COLO829 (cell line): ENCODE measurements at regions not wholly inside any gene's neighbourhood (a gene's known extent, or its start where the extent isn't known, plus 50 kb on each side); places are given as distances from the start of the nearest gene placed in this dataset.
"Not testable (repeated sequence)": the region's sequence is repeated elsewhere in the genome, so short reads cannot be mapped to it uniquely, and the experiment has no call there.

ENCODE experiments used
- DNase-seq: peaks from one replicate; pipeline ENCODE4 v3.0.0; 2012; ENCODE audit warnings: low spot score

DNA sequence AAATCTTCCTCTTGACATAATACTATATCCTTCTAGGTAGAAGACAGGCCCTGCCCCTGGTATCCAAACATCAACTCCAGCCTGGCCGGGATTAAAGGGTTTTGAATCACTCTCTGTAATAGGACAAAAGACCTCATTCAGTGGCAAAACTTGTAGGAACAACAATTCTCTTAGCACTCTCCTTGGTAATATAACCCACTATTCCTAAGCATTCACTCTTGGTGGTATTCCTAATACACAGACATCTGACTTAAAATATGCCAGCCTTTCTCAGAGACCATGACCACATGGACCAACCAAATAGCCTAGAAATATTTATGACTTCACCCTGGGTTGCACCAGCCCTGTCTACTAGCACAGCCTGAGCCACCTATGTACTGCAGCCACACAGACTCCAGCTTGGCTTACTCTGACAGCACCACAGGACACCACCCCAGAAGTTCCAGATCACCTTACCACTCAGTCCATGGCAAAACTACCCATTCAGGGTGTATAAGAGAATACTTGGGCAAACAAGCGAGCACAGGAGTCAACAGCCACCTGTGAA, 244.9 kb upstream of the NEBL start:
- peak; percentile 35 for DNase-seq

- DNase-seq: no peak
These were observed 241.7 kb upstream of the NEBL start for GRCh38 chr10:21138769-21139340.

DNA sequence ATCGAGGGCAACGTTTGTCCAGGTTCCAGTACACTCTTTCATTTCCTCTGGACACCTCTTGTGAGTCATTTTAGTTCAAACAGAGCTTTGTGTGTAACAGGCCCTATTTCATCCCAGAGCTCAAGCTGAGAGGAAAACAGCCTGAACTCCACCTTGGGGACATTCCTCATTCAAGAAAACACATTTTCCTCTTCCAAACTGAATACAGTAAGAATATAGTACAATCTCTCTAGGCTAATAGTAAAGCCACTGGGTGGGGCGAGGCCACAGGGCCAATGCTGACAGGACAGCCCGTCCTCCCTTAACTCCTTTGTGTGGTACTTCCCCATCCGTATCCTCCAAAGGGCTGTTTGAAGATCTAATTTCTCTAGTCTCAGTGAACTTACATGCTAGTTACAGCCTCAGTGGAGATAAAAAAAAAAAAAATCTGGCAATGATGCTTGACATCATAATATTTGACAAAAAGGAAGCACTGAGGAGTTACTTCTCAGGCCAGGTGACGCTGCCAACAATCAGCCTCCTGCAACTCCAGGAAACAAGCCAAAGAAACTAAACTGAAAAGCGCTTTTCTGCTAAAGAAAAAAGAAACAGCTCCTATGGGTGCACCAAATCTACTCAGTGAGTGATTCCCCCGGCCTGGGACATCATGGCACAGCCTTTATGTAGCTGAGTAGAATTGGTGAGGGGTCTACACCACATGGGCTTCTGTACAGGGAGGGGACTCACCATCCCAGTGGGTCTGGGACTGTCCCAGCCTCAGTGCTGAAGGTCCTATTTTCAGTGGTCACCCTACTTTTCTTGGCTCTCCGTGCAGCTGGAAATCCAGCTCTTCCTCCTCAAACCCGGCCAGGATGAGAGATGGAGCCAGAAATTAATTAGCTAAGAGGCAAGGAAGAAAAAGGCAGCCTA, 238.2 kb upstream of the NEBL start:
- no peak for DNase-seq

GRCh38 chr10:21134645-21135022, 237.5 kb upstream of the NEBL start:
- DNase-seq: no peak

GRCh38 chr10:21130683-21131442, 233.8 kb upstream of the NEBL start:
- no peak for DNase-seq

DNA sequence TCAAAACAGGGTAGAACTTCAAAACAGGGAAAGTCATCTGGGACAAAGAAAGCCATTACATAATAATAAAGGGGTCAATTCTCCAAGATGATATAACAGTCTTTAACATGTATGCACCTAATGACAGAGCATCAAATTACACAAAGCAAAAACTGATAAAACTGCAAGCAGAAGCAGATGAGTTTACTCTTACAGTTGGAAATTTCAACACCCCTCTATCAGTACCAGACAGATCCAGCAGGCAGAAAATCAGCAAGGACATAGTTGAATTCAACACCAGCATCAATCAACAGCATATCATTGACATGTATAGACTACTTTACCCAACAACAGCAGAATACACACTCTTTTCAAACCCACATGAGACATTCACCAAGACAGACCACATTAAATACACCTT, 233.0 kb upstream of the NEBL start:
- no peak for DNase-seq

DNA sequence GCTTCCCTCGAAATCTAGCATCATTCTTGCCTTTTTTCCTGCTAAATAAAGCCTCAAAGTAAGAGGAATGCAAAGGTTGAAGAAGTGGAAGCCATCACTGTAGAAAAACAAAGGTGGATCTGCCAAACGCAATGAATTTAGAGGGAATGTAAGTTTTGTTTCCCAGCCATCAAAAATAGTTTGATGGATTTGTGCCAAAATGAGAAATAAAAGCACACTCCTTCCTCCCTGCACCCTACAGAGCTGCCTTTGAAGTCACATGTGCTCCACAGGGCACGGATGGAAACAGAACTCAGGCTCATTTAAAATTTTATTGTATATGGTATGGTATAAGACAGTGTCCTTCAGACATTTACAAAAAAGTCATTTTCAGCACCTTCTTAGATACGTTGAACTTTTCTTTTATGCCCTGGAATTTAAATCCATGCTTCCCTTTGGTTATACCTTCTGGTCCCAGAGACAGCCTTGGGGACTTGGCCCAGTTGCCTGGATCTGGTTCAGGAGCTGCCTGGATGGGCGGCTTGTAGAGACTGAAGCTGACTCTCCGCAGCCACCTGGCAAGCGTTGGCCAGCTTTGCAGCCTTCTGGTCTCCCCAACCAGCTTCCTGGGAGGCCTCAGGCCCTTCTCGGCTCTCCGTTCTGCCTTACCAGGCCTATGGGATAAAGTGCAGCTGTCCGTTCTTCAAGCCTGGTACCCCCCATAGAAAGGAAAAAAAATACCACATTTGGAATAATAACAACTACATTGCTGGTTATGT, 228.5 kb upstream of the NEBL start:
- no peak for DNase-seq

- DNase-seq: no peak
These were observed 225.8 kb upstream of the NEBL start for GRCh38 chr10:21122907-21123306.

DNA sequence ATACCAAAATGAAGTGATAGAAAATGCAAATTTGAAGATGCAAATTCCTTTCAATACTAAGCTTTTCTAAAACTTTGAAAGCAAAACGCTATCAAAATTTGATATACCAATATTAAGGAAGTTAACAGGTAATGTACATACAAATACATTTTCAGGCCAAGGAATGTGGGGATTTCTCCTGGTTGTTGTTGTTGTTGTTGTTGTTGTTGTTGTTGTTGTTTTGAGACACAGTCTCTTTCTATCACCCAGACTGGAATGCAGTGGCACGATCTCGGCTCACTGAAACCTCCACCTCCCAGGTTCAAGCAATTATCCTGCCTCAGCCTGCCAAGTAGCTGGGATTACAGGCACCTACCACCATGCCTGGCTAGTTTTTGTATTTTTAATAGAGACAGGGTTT, 224.7 kb upstream of the NEBL start:
- not testable (repeated sequence) for DNase-seq

GRCh38 chr10:21114683-21115082, 217.6 kb upstream of the NEBL start:
- DNase-seq: no peak

GRCh38 chr10:21110358-21110757, 213.2 kb upstream of the NEBL start:
- DNase-seq: no peak

DNA sequence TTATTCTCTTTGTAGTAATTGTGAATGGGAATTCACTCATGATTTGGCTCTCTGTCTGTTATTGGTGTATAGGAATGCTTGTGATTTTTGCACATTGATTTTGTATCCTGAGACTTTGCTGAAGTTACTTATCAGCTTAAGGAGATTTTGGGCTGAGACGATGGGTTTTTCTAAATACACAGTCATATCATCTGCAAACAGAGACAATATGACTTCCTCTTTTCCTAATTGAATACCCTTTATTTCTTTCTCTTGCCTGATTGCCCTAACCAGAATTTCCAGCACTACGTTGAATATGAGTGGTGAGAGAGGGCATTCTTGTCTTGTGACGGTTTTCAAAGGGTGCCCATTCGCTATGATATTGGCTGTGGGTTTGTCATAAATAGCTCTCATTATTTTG, 209.8 kb upstream of the NEBL start:
- DNase-seq: not testable (repeated sequence)

- DNase-seq: not testable (repeated sequence)
These were observed 208.2 kb upstream of the NEBL start for GRCh38 chr10:21105331-21105730.

- DNase-seq: no peak
These were observed 203.9 kb upstream of the NEBL start for GRCh38 chr10:21100871-21101514.

DNA sequence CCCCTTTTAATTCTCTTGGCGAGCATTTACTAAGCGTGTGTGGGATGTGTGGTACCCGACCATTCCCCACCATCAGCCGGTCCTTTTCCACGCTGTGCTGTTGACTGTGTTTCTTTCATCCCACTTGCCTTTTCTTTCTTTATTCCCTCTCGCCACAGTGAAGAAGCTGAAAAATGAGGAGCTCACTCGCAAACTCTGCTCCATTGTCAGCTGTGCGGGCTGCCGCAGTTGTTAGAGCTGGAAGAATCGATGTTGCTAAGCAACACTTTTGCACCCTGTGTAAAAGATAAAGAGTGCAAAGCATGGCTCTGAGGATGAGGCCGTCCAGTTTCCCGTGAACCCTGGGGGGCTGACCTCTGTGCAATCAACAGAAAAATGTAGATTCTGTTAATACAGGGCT, 203.1 kb upstream of the NEBL start:
- no peak for DNase-seq

- no peak for DNase-seq
These were observed 202.4 kb upstream of the NEBL start for GRCh38 chr10:21099291-21100062.

GRCh38 chr10:21097926-21098355, 200.8 kb upstream of the NEBL start:
- no peak for DNase-seq

GRCh38 chr10:21095494-21096055, 198.5 kb upstream of the NEBL start:
- DNase-seq: no peak

DNA sequence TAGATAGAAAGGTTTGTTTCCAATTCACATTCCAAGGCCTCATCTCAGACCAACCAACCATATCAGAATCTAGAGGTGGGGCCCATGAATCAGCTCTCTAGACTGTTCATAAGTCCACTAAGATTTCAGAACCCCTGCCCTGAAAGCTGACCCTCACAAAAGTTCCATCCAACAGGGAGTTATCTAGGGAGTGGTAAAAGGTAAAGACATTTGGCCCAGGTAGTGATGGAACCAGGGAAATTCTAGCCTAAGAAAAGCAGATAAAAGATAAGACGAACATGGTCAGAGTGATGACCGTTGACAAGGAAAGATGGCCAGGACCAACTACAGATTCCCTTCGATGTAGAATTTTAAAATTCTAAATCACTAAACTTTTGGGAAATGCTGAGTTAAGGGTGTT, 198.0 kb upstream of the NEBL start:
- no peak for DNase-seq
